ENCODE measurements at regions not wholly inside any gene's neighbourhood (a gene's known extent, or its start where the extent isn't known, plus 50 kb on each side); places are given as distances from the start of the nearest gene placed in this dataset.
"Not testable (repeated sequence)": the region's sequence is repeated elsewhere in the genome, so short reads cannot be mapped to it uniquely, and the experiment has no call there.

DNA sequence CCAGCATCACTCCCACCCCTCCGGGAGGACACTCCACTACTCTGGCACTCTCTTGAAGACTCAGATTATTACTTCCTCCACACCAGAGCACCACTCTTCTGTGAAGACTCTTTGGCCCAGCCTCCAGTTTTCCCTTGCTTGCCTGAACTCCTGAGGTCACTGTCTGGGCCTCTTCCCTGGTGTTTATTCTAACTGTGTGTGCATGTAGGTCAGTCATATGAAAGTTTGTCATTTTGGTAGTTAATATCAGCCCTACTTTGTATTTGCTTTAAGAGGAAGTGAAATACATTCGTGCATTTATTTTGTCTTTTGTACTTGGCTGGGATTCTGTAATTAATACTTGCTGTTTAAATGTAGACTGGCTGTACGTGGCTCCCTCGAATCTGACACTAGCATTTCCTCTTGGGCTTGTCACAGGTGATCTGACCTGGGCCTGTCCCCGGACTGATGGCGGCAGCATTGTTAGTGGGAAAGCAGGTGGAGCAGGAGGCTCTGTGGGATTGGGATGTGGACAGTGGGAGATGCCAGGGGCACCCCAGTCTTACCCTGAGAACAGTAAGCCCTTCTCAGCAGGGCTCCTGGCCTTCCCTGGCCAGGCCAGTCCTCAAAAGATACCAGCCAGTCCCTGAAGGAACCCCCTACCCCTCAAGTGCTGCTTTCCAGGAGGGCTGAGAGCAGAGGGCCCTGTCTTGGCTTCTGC is 350.5 kb downstream of the CDC5L start:
- DNase-seq = no peak

GRCh38 chr6:44738601-44739146 is 351.2 kb downstream of the CDC5L start:
- DNase-seq = no peak

DNA sequence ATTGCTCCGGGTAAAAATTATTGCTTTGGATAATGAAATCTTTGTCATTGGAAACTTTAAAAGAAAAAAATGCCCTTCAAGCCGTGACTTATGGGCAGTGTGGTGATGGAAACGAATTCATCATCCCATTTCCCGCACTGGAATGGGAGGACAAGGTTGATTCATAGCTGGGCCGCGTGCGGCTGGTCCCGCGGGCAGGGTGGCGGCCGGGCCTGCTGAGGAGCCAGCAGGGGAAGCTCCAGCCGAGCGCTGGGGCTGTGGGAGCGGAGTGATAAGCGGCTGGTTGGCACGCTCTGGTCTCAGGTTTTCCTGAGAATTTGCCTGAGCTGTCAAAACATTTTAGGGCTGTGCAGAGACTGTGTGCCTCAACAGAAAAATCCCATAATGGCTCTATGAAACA is 351.7 kb downstream of the CDC5L start:
- DNase-seq = no peak

- DNase-seq = no peak
Measured at GRCh38 chr6:44740566-44741120, 353.1 kb downstream of the CDC5L start.

DNA sequence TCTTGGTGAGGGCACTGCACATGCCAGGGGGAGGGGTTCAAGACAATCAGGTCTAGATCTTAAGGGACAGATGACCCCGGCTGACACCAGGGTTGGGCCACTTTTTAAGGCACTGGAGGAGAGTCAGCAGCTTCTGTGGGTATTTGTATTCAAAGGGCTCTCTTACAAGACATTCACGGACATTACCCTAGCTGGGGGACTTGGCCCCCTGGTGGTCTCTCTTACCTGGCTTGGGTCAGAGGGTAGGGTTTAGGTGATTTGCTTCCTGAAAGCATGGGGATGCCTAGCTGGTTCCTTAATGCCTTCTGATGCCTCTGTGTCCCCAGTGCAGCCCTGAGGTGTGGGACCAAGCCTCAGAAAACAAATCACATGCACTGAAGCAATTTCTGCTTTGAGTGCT is 354.7 kb downstream of the CDC5L start:
- DNase-seq = no peak

- no peak for DNase-seq
Measured at GRCh38 chr6:44742828-44743372, 355.4 kb downstream of the CDC5L start.

GRCh38 chr6:44760116-44760515 is 372.6 kb downstream of the CDC5L start:
- not testable (repeated sequence) for DNase-seq

DNA sequence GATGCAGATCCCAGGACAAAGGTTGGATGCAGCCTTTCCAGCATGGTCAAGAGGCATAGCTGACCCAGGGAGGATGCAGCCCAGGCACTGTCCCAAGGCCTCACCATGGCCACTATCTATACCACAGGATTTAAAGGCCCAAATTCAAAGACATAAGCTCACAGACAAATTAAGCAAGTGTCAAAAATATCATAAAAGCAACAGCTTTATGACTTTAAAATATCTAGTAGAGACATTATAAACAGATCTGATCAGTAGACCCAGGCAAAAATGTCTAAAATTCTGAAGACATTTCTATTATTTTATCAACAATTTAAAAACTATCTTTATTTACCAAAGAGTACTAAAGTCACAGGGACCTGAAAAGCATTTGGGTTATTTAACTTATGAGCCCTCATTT is 373.5 kb downstream of the CDC5L start:
- DNase-seq = no peak

GRCh38 chr6:44762496-44762895 is 375.0 kb downstream of the CDC5L start:
- DNase-seq = no peak

DNA sequence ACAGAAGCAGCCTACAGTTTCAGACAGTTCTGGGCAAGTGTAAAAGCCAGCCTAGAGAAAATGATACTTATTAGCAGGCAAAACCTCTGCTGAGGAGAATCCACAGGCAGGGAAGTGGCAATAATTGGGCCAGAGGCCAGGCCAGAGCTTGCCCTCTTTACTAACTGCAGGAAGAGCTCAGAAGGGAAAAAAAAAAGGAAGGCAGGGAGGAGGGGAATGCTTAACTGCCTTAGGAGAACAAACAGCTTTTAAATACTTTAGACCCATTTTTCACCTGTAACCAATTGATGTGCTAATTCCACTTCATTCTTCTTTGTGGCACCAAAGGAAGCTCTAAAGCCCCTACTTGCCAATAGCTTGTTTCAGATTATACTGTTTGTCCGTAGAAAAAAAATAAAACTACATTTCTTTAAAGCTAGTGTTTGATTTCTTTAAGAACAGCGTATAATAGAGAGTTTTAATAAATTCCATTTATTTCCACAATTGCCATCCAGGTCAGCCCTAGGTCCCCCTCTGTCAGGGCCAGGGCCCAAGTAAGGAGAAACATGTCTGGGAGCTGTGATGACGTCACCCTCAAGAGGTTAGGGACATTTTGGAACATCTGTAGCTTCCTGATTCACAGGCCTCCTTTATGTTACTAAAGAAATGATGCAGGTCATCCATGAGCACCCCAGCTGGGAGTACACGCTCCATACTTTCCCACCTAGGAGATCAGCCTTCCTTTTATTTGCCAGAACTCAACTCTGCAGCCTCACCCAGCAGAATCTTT is 384.3 kb downstream of the CDC5L start:
- no peak for DNase-seq

- no peak for DNase-seq
Measured at GRCh38 chr6:44772838-44773237, 385.3 kb downstream of the CDC5L start.

DNA sequence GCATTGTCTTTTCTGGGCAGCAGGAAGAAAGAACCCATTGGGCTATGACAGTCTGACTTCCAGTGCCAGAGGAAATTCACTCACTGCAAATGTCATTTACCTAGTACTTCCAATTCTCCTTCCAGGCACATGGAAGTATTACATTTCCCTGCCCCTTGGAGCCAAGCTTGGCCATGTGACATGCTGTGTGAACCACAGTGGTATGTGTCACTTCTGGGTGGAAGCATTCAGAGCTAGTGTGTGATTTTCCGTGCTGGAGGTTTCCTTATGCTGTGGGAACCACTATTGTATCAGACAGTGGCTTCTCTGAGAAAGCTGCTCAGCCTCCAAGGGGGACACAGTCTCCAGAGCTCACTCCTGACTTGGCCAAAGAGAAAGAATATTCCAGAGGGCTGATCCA is 387.6 kb downstream of the CDC5L start:
- no peak for DNase-seq

DNA sequence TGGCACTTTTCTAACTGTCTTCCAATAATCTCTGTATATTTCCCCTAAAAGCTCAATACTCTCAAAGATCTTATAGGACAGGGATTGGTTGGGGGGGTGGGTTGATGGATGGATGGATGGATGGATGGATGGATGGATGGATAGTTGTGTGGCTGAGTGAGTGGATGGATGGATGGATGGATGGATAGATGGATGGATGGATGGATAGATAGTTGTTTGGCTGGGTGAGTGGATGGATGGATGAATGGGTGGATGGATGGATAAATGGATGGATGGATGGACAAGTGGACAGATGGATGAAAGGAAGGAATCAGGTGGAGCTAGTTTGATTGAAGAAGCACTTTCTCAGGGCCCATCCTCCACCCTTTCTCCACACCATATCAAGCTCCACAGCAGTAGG is 388.8 kb downstream of the CDC5L start:
- DNase-seq = no peak

DNA sequence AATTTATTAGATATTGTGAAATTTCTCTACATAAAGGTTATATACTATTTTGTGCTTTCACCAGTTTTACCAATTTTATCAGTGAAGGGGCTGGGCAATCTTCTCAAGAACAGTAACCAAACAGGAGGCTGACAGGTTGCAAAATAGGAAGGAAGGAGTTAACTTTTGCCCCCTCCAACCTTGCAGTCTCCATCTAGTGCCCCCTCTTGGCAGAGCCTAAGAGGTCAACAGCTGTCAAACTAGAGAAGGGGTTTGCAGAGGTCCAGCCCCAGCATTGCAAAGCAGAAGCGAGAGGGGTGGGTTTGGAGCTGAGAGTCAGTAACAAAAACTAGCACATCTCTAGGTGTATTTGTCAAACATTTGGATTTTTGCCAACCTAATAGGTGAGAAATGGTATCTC is 391.0 kb downstream of the CDC5L start:
- DNase-seq = no peak
